Dedifferentiated amniotic fluid mesenchymal stem cell (primary cell): ENCODE measurements at regions not wholly inside any gene's neighbourhood (a gene's known extent, or its start where the extent isn't known, plus 50 kb on each side); places are given as distances from the start of the nearest gene placed in this dataset.

Source experiments
- DNase-seq: peaks from one replicate; pipeline ENCODE4 v3.0.0-alpha.2; 2016; ENCODE audit errors: extremely low spot score

DNA sequence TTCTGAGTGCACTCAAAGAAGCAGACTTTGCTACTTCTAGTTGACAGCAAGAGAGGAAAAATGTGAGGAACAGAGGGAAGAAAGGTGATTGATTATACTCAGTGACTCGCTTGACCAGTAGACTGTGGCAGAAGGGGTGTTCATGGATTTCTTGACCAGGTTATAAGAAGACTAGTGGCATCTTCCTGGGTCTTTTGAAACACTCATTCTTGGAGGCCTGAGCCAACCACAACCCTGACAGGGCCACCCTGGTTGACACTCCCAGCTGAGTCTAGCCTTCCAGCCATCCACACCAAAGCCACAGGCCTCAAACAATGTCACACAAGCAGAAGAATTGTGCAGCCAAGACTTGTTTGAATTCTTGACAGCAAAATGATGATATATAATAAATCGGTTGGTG lies 366.3 kb downstream of the SS18 start:
- no peak for DNase-seq

DNA sequence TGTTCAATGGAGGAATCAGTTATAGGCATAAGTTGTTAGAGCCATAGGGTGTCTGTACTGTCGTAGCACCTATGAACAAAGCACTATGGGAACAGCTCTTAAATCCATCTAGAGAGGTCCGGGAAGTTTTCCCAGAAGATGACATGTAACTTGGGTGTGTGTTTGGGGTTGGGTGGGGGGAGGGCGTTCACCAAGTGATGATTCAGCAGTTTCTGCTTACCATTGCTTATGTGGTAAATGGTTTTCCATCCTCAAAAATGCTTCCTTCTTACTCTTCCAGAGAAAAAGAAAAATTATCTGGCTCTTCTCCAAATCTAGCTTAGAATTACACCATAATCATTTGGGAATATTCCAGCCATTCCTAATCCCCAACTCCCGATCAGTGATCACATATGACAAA lies 361.1 kb upstream of the ZNF521 start:
- DNase-seq, result no peak

DNA sequence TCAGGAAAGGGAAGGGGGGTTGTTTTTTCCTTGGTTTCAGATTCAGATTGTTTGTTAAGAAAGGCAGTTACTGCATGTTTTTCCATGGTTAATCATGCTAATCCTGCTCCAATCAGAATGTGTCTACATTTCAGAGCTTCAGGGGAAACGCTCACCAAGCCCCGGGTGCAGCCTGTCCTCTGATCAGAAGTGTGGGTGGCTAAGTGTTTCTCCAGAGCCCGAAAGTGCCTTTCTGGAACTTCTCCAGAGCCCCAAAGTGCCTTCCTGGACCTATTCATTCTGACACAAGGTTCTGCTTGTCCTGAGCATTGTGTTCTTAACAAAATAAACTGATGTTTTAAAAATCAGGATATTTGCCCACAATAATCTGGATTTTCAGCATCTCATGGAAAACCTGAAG lies 359.0 kb upstream of the ZNF521 start:
- DNase-seq, result no peak

DNA sequence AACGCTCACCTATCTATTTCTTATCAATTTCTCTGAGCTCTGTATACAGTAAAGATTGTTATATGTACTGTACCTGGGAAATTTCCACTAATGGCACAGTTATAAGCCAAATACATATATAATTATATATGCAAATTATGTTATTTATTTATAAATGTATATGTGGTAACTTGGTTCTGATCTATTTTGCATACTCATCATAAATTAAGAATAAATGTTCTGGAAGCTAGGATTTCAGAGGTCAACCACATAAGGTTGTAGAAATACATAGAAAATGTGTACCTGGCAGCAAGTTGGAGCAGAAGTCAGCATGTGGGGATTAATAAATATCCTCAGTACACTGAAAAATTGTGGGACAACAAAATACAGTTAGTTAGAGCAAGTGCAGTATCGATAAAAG lies 353.7 kb upstream of the ZNF521 start:
- DNase-seq, result no peak

DNA sequence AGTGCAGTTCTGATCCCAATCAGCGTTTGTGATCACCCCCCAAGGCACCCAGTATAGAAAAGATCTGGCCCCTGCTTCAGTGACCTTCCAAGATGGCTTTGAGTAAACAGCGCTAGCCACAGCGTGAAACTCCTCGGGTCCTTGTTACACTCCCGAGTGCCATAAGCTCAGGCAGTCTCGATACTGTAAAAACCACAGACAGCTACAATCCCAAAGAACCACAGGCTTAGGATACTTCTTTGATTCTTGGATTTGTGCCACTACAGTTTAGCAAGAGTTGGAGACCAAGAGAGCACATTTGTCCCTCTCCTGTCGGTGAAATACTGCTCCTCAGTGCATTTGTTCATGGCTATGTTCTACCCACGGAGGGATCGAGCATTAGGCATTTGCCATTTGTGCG lies 352.5 kb upstream of the ZNF521 start:
- DNase-seq, result no peak

DNA sequence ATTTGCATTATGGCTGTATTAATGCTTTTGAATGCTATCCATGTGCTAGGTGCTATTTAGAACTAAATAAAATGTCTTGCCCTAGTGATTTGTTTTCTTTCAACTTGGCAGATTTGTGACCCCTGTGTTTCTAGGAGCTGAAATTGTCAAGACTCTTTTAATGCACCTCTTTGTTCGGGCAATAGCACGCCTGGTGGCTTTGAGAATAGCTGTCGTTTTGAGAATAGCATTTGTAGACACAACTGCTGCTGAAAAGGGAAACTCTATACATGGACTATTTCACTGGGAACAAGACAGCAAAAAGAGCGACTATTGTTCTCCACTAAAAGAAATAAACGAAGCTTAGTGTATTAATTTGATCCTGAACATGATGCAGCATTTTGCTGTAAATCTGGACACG lies 352.1 kb upstream of the ZNF521 start:
- DNase-seq, result no peak

DNA sequence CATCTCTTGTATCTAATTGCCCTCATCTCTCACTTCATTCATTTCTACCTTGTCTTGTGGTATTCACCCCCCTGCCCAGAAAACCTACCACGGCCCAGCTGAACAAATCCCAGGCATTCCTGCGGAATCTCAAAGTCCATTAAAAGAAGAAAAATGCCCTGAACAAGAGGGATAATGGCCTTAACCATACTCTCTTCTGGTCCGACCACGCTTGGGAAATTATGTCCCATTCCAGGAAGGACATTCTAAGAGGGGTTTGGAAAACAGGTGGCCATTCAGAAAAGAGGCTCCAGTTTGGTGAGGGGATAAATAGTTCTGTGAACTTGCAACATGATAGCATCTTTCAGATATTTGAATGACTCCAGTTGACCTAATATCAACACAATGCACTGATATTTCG lies 349.9 kb upstream of the ZNF521 start:
- DNase-seq, result no peak

DNA sequence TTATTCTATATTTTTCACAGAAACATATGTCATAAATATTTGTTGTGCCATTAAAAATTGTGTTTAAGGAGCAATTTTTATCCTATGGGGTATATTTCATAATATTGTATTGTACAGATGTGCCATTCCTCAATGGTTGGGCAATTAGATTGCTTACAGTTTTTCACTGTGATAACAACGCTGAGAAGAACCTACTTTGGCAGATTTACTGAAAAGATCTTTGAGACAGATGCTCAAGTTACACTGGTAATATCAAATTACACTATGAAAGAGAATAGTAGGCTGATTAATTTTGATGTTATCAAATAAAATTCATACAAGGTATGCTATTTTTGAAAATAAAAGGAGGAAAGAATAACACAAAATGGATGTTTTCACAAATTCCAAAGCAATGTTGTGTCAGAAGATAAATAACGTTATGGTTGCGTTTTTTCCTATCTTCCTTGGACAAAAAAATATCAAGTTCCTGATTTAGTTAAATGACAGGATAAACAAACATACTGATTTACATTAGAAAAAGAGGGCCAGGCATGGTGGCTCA lies 335.1 kb upstream of the ZNF521 start:
- DNase-seq, result no peak

DNA sequence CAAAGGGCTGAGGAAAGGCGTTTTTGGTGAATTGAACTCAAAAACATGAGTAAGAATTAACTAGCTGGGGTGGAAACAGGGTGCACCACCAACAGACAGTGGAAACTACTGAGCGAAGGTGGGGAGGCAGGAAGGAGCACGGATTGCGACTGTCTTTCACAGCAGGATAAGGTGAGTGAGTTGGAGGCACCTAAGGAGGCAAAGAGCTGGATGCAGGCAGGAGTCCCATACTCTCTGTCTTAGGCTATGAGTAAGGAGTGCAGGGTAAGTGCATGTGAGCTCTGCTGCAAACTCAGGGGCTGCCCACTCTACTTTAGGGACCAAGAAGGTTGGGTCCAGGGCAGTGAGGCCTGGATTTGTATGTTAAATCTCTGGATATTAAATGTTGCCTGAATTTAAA lies 333.1 kb upstream of the ZNF521 start:
- no peak for DNase-seq

DNA sequence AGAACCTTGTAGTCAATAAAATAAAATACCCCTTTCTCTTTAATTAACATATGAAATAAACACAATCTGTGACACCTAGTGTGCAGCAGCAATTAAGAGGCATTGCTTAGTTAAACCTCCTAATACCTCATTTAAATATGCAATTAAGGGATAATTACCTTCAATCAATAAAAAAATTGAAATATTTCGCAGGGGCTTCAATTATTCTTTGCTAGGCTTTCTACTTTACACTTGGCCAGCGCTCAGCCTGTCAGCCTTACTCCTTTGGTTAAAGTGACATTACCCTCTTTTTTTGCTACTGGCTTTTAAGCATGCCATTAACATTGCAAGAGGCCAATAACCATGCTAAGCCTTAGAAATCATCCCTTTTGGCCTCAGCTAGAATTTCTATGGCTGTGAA lies 327.5 kb upstream of the ZNF521 start:
- DNase-seq, result no peak

DNA sequence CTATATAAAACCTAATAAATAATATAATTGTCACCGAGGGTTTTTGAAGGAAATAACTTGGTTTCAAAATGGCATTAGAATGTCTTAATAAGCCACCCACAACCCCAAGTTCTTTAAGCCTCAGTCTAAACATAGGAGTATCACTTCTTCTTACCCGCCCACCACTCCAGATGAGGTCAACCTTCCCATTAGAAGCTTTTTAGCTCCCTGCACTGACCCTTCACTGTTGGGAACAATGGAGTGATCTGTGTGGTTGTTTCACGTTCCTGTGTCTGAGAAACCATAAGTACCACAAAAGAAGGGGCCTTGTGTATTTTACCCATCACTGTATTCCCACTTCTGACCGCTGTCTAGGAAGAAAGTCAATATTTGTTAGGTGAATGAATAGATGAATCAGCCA lies 326.3 kb upstream of the ZNF521 start:
- DNase-seq, result no peak

DNA sequence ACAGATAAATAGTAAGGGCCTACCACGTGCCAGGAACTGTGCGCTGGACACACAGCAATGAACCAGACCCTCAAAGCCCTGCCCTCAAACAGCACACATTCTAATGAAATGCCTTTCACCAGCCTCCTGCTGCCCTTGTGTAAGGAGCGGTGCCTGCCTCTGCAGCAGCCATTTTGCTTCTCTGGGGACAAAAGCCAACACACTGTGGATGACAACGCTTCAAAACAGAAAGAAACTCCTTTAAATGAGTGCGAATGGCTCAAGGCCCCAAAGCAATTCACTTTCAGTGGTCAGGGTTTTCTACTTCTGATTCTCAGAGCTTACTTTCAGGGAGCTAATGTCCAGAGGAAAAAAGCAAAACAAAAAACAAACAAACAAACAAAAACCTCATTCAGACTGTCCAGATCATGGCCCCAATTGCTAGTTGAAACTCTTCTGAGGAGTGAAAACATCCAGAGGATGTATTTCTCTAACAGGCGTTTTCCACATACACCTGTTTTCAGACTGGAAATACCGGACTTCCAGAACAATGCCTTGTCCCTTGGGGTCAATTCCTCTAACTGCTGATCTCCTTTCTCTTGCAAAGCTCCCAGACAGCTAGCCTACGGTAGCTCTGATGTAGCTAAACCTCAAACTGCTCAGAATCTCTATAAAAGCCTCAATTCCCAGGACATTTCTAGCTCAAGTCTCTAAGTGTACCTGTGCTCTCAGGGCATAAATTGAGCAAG lies 323.3 kb upstream of the ZNF521 start:
- no peak for DNase-seq

DNA sequence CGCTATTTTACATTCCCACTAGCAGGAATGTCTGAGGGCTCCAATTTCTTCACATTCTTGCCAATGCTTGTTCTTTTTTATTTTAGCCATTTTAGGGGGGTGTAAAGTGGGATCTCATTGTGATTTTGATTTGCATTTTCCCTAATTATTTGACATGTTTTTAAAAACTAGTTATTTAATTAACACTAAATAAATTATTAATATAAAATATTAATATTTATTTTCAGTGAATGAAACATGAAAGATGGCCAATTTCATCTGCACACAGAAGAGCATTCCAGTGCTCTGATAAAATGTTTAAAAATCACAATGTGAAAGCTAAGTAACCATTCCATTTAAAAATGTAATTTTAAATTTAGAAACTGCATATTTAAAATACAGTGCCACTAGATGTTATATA lies 322.2 kb upstream of the ZNF521 start:
- no peak for DNase-seq

DNA sequence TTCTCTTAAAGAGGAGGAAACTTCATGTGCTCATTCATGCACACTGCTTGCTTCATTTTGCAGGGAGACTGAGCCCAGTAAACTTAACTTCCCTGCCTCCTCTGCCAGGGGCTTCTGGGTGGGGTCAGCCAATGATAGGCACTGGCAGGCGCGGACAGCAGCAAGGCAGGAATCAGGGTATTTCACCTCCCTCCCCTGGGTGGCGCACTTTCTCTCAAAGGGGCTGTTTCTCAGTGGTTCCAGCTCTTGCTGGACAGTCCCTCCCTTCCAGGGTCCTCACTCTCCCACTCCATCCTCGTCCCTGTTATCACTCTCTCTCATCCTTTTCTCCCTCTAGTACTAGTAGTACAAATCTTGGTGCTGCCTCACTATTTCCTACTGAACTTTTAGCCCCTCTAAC lies 320.5 kb upstream of the ZNF521 start:
- no peak for DNase-seq

DNA sequence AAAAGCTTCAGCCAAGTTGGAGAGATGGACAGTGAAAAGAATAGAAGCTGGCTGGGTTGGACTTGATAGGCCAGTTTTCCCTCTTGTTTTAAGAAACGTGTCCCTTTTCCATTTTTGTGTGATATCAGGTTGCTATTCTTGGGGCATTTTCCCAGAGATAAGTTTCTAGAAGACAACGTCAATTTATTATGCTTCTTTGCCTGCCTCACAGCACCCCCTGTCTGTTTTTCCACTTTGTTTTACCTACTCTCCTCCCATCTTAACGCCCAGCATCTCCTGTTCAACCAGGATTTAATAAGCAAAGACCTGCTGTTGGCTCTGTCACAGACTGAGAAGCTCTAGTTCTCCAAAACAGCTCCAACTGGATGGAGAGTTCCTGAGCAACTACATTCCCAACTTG lies 317.8 kb upstream of the ZNF521 start:
- DNase-seq, result no peak

DNA sequence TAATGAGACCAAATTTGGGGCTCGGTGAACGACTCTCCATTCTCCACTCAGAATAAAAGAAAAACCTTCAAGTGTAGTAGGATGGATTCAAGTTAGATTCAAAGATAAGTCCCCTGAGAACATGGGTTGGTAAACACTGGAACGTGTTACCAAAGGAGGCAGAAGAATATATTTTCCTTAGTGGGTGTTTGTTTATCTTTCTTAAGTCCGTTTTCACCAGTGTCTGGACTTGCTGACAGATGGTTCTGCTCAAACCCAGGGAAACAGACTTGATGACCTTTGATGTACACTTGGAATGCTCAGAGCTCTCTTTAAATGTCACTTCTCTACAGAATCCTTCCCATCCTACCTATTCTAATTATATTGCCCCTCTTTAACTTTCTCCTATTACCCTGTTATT lies 310.3 kb upstream of the ZNF521 start:
- no peak for DNase-seq

DNA sequence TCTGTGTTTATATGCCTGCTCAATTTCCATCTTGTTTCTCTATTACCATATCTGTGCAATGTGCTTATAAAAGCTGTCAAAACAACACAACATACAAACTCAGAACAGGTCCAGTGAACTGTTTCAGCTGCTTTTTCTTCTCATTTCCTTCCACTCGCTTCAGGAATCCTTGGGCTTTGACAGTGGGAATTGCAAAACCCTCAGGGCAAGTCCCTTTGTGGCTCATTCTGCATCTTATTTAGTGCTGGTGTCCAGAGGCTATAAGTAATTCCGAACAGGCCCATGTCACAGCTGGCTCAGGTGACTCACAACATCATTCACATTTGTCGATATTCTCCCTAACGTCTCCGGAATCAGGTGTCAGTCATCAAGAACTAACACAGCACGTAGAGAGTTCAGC lies 309.9 kb upstream of the ZNF521 start:
- no peak for DNase-seq

DNA sequence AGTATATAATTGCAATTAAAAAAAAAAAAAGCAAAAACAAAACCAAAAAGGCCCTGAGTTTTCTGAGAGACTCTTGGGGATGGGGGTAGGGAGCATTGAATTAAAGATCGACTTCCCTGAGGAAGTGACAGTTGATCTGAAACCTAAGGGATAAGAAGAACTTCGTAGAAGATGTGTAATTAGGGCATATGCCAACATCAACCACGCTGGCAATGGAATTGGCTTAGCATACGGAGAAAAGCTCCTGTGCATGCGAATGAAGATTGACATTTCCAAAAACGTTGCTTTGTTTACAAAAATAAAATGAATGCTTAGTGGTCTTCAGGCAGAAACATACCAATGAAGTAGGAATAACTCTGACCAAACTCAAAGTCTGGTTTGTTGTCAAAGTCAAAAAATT lies 307.6 kb upstream of the ZNF521 start:
- no peak for DNase-seq

DNA sequence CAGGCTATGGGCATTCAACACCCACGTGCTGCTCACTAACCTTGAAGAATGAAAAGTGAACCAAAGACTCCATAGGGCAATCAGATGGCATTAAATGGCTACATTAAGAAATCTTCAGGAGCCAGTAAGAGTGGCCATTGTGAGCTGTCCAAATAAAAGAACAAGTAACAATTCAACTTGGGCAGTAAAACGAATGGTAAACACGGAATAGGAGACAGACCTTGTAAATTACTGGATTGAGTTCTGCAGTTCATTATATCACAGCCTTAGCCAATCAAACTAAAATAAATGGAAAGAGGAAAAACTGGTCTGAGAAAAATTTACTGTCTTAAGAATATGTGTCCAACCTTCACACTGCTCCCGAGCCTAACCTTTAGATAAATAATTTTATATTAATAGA lies 306.5 kb upstream of the ZNF521 start:
- DNase-seq, result no peak

DNA sequence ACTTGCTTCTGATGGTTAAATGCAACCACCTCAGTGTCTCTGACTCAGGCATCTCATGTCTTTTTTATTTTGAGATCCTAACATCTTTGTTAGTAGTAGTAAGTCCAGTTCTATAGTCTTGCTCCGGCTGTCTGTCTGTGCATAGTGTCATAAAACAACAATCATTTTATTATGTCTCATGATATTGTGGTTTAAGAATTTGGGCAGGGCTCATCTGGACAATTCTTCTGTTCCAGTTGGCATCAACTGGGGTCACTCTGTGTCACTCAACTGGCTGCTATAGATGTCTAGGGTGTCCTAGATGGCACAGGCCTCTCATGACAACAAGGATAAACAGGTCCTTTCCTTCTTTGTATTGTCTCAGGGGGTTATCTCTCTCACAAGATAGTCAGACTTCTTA lies 299.6 kb upstream of the ZNF521 start:
- DNase-seq, result no peak

DNA sequence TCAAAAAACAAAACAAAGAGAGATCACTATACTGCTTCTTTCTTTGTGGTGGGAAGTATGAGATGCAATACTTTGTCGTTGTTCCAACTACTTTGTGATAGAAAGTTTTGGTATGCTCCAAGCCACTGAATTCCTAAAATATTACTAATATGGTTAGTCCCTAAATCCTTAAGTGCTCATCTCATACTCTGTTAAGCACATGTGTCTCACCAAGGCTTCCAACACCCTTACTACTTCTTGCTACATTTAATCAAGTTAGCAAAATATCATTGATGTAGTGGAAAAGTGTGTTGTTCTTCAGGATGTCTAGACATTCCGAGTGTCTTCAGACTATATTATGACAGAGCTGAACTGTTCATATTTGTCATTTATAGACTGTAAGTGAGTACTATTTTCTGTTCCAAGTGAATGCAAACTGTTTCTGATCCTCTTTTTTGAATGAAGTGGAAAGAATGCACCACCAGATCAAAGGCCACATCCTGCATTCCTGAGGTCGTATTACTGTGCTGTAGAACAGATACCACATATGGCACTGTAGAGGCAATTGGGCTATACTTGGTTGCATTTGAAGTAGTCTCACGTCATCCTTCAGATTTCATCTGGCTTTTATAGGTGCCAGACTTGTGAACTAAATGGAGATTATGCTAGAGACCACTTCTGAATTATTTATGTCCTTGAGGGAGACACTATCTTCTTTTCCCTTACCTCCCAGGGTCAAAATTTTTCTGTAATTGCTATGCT lies 298.4 kb upstream of the ZNF521 start:
- peak; percentile 81 for DNase-seq

DNA sequence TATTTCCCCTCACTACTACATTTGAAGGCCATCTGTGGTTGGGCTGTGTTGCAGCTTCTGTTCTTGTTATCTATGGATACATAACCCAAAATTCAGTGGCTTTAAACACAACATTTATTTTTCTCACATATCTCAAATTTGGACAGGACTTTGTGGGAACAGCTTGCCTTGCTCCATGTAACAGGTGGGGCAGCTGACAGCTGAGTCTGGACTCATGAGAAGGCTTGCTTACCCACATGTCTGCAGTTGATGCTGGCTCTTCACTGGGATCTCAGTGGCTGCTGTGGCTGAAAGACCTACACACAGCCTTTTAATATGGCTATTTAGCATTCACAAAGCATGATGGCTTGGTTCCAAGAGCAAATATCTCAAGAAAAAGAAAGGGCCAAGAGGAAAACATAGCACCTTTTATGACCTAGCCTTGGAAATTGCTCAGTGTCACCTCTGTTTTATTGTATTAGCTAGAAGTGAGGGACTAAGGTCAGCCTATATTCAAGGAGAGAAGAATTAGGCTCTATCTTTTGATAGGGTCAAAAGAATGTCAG lies 296.8 kb upstream of the ZNF521 start:
- DNase-seq, result no peak

DNA sequence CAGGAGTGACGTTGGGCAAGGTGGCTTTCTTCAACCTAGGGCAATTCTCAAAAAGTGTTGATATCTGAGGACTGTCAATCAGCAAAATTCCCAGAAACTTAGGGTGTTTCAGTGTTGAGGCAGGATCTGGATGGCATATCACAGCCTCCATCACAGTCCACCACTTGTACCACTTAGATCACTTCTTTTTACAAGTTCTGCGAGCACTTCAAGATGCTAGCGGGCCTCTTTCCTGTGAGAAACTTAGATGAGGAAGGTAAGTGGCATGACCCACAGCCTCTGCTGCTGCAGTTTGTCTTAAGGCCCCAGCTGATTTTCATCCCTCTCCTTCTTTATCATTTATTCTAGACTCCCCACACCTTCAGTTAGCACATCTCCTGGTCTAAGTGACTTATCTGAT lies 295.4 kb upstream of the ZNF521 start:
- no peak for DNase-seq
